ENCODE measurements at regions not wholly inside any gene's neighbourhood (a gene's known extent, or its start where the extent isn't known, plus 50 kb on each side); places are given as distances from the start of the nearest gene placed in this dataset.

DNA sequence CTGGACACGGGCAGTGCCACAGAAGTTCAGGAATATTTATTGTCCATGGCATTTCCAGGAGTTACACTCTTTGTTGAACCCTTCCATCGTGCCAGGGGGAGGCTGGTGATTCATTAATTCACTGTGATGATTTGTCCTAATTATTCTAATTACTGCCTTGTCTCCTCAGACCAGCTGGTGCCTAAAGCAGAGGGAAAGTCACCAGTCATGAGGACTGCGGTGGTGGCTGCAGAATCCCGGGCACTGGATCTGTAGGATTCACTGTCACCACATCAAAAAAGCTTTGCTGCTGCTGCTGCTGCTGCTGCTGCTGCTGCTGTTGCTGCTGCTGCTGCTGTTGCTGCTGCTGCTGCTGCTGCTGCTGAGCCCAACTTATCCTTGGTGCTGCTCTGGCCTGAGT, 908.2 kb downstream of the TSN start:
- ChIA-PET CTCF (no interaction called here), POLR2A (no interaction called here)
- Histone ChIP-seq H3K36me3 (ENCODE audit: control insufficient read depth in 2 of 2, insufficient read depth in 1 of 2, low read length in 2 of 2) (no peaks in the 10 kb centered on the region), H3K4me1 (ENCODE audit: control insufficient read depth, insufficient read depth, low read length) (no peaks in the 10 kb centered on the region), H3K4me3 (ENCODE audit: low read depth, low read length) (no peak overlapping the region), H3K27ac (ENCODE audit: extremely low read depth, low read depth, low read length) (no peak overlapping the region), H3K9me3 (ENCODE audit: control insufficient read depth, insufficient read depth, low read depth, low read length) (no peaks in the 10 kb centered on the region)
- TF ChIP-seq, protein P1, sequence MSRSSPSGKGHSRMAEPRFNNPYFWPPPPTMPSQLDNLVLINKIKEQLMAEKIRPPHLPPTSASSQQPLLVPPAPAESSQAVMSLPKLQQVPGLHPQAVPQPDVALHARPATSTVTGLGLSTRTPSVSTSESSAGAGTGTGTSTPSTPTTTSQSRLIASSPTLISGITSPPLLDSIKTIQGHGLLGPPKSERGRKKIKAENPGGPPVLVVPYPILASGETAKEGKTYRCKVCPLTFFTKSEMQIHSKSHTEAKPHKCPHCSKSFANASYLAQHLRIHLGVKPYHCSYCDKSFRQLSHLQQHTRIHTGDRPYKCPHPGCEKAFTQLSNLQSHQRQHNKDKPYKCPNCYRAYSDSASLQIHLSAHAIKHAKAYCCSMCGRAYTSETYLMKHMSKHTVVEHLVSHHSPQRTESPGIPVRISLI (tag by site-specific recombination; IDR thresholded peaks at IDR 0.05) = no peak
- no peak for TF ChIP-seq ZNF146 (tag by site-specific recombination; IDR thresholded peaks at IDR 0.05)
- no peak for TF ChIP-seq ZNF274 (IDR thresholded peaks at IDR 0.05; ENCODE audit: low read length)
- TF ChIP-seq ZNF274 (tag by site-specific recombination; IDR thresholded peaks at IDR 0.05; ENCODE audit: borderline replicate concordance) = no peak
- no peak for TF ChIP-seq ZNF747 (tag by site-specific recombination; IDR thresholded peaks at IDR 0.05)
- no peak for TF ChIP-seq GLI4 (tag by site-specific recombination; IDR thresholded peaks at IDR 0.05)
- no peak for TF ChIP-seq ZNF629 (tag by site-specific recombination; IDR thresholded peaks at IDR 0.05)
- TF ChIP-seq ZBTB20 (tag by site-specific recombination; IDR thresholded peaks at IDR 0.05) = no peak
- TF ChIP-seq ZNF175 (tag by site-specific recombination; IDR thresholded peaks at IDR 0.05) = no peak
- TF ChIP-seq ZNF2 (tag by site-specific recombination; IDR thresholded peaks at IDR 0.05) = no peak
- no peak for TF ChIP-seq ZNF48 (tag by site-specific recombination; IDR thresholded peaks at IDR 0.05)
- TF ChIP-seq ZNF292 (tag by site-specific recombination; IDR thresholded peaks at IDR 0.05; ENCODE audit: borderline replicate concordance, low read depth) = no peak
- no peak for TF ChIP-seq ZNF621 (tag by site-specific recombination; IDR thresholded peaks at IDR 0.05)

DNA sequence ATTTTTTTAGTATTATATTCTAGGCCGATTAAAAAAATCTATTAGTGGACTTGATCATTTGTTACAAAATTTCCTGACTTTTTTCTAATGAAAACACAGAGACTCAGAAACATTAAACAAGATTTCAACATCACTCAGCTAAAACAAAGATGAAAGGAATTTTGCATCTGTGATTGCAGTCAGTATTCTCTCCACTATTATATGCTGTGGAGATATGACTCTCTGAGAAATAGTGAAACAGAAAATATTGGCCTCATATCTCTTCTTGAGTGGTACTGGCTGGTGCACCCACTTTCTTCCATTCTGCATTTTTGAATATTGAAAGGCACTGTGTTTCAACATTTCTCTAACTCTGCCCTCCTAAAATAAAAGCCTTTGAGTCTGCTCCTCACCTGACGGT, 914.2 kb downstream of the TSN start:
- TF ChIP-seq PRDM1 (tag by site-specific recombination; IDR thresholded peaks at IDR 0.05) = no peak
- no peak for TF ChIP-seq SETDB1 (IDR thresholded peaks at IDR 0.05; ENCODE audit: insufficient read length, low read length)
- no peak for TF ChIP-seq ZNF677 (tag by site-specific recombination; IDR thresholded peaks at IDR 0.05)
- Histone ChIP-seq H3K36me3 (ENCODE audit: control insufficient read depth in 2 of 2, insufficient read depth in 1 of 2, low read length in 2 of 2) (no peaks in the 10 kb centered on the region), H3K4me1 (ENCODE audit: control insufficient read depth, insufficient read depth, low read length) (no peaks in the 10 kb centered on the region), H3K9me3 (ENCODE audit: control insufficient read depth, insufficient read depth, low read depth, low read length) (no peaks in the 10 kb centered on the region), H3K4me3 (ENCODE audit: low read depth, low read length) (no peak overlapping the region), H3K27ac (ENCODE audit: extremely low read depth, low read depth, low read length) (no peak overlapping the region)
- ChIA-PET POLR2A (no interaction called here), CTCF (no interaction called here)

DNA sequence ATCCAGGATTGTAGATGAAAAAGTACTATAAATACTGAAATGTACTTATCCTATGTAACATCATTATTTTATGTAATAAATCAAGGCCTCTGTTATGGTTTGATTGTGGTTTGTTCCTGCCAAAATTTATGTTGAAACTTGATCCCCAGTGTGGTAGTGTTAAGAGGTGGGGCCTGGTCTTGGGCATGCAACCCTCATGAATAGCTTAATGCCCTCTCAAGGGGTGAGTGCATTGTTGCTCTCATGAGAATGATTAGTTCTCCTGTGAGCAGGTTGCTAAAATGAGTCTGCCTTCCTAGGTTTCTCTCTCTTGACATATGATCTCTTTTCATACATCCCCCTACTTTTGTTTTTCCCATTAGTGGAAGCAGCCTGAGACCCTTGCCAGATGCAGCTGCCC, 915.4 kb downstream of the TSN start:
- Histone ChIP-seq H3K27ac (ENCODE audit: extremely low read depth, low read depth, low read length) (no peak overlapping the region), H3K4me1 (ENCODE audit: control insufficient read depth, insufficient read depth, low read length) (no peaks in the 10 kb centered on the region), H3K9me3 (ENCODE audit: control insufficient read depth, insufficient read depth, low read depth, low read length) (no peaks in the 10 kb centered on the region), H3K36me3 (ENCODE audit: control insufficient read depth in 2 of 2, insufficient read depth in 1 of 2, low read length in 2 of 2) (no peaks in the 10 kb centered on the region), H3K4me3 (ENCODE audit: low read depth, low read length) (no peak overlapping the region)
- ChIA-PET POLR2A (no interaction called here), CTCF (no interaction called here)
- TF ChIP-seq ZNF623 (tag by site-specific recombination; IDR thresholded peaks at IDR 0.05) (no peak), ZIC2 (tag by site-specific recombination; IDR thresholded peaks at IDR 0.05) (no peak), SP3 (tag by site-specific recombination; IDR thresholded peaks at IDR 0.05) (no peak), ZNF76 (tag by site-specific recombination; IDR thresholded peaks at IDR 0.05; ENCODE audit: borderline replicate concordance, low read depth) (no peak), ZNF391 (tag by site-specific recombination; IDR thresholded peaks at IDR 0.05; ENCODE audit: borderline replicate concordance, low read depth) (no peak), ZNF24 (tag by site-specific recombination; IDR thresholded peaks at IDR 0.05) (no peak), ZNF23 (tag by site-specific recombination; IDR thresholded peaks at IDR 0.05; ENCODE audit: borderline replicate concordance) (no peak), ZNF510 (tag by site-specific recombination; IDR thresholded peaks at IDR 0.05; ENCODE audit: insufficient replicate concordance) (no peak), ZNF660 (tag by site-specific recombination; IDR thresholded peaks at IDR 0.05) (no peak)
- TF ChIP-seq, protein P2, sequence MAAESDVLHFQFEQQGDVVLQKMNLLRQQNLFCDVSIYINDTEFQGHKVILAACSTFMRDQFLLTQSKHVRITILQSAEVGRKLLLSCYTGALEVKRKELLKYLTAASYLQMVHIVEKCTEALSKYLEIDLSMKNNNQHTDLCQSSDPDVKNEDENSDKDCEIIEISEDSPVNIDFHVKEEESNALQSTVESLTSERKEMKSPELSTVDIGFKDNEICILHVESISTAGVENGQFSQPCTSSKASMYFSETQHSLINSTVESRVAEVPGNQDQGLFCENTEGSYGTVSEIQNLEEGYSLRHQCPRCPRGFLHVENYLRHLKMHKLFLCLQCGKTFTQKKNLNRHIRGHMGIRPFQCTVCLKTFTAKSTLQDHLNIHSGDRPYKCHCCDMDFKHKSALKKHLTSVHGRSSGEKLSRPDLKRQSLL (tag by site-specific recombination; IDR thresholded peaks at IDR 0.05) = no peak
- TF ChIP-seq, protein P3, sequence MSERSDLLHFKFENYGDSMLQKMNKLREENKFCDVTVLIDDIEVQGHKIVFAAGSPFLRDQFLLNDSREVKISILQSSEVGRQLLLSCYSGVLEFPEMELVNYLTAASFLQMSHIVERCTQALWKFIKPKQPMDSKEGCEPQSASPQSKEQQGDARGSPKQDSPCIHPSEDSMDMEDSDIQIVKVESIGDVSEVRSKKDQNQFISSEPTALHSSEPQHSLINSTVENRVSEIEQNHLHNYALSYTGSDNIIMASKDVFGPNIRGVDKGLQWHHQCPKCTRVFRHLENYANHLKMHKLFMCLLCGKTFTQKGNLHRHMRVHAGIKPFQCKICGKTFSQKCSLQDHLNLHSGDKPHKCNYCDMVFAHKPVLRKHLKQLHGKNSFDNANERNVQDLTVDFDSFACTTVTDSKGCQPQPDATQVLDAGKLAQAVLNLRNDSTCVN (tag by site-specific recombination; optimal IDR thresholded peaks at IDR 0.05) = no peak
